BLaER1 treated with 17β-estradiol and CSF1 and Interleukin-3, amounts not matched to agents 10 nM and 100 nM (cell line): ENCODE measurements at regions not wholly inside any gene's neighbourhood (a gene's known extent, or its start where the extent isn't known, plus 50 kb on each side); places are given as distances from the start of the nearest gene placed in this dataset.

Experiments used
- H3K27ac ChIP-seq, 11 experiments: shearing (Covaris generic); formaldehyde crosslinking; 2 replicates each; pipeline ENCODE4 v1.8.1; 2022
- H3K27me3 ChIP-seq, 11 experiments: shearing (Covaris generic); formaldehyde crosslinking; 2 replicates each; pipeline ENCODE4 v1.8.1; 2022
- H3K36me3 ChIP-seq, 11 experiments: shearing (Covaris generic); formaldehyde crosslinking; 2 replicates each; pipeline ENCODE4 v1.8.1; 2022
- H3K4me1 ChIP-seq, 10 experiments: shearing (Covaris generic); formaldehyde crosslinking; 2 replicates each; pipeline ENCODE4 v1.8.1; 2022
- H3K4me2 ChIP-seq, 11 experiments: shearing (Covaris generic); formaldehyde crosslinking; 2 replicates each; pipeline ENCODE4 v1.8.1; 2022
- H3K4me3 ChIP-seq, 10 experiments: shearing (Covaris generic); formaldehyde crosslinking; 2 replicates each; pipeline ENCODE4 v1.8.1; 2022
- H3K9ac ChIP-seq, 11 experiments: shearing (Covaris generic); formaldehyde crosslinking; 2 replicates each; pipeline ENCODE4 v1.8.1; 2022
- H3K9me3 ChIP-seq, 11 experiments: shearing (Covaris generic); formaldehyde crosslinking; replicated peaks in 1 of 11; 2 replicates each; pipeline ENCODE4 v1.8.1; 2022
- H4K20me1 ChIP-seq, 11 experiments: shearing (Covaris generic); formaldehyde crosslinking; 2 replicates each; pipeline ENCODE4 v1.8.1; 2022
- Cebpa-rat ChIP-seq, 11 experiments: shearing (Covaris generic); IDR thresholded peaks; 2 replicates each; pipeline ENCODE4 v1.8.1; 2022

DNA sequence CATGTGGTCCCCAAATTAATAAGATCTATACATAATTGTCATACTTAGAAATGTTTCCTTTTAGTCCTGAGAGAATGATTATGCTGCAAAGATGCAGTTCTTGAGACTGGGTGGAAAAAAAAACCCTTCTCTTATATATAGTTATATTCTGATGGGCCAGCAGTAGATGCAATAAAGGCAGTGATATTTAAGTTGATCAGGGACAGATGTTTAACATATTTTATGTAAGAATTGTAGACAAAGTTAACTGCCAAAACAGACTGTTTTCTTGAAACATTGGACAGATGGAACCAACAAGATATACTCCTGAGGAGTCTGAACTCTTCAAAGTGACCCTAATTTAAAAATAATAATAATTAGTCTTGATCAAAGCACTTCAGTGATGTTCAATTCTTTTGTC lies 172.0 kb upstream of the LRIG1 start:
- no peak overlapping the region for H3K4me3 ChIP-seq
- no peak overlapping the region for H3K9ac ChIP-seq
- no peaks in the 10 kb centered on the region for H4K20me1 ChIP-seq
- no peak overlapping the region for H3K27ac ChIP-seq
- no peaks in the 10 kb centered on the region for H3K4me1 ChIP-seq
- no peaks in the 10 kb centered on the region for H3K27me3 ChIP-seq
- H3K4me2 ChIP-seq: no peak overlapping the region
- H3K9me3 ChIP-seq: peaks cover 0 to 10% (median 0%) of the 10 kb centered on the region in 11 experiments; a peak in 4 of 22 replicates
- H3K36me3 ChIP-seq: no peaks in the 10 kb centered on the region
- no peak for TF ChIP-seq Cebpa-rat (IDR thresholded peaks at IDR 0.05)

DNA sequence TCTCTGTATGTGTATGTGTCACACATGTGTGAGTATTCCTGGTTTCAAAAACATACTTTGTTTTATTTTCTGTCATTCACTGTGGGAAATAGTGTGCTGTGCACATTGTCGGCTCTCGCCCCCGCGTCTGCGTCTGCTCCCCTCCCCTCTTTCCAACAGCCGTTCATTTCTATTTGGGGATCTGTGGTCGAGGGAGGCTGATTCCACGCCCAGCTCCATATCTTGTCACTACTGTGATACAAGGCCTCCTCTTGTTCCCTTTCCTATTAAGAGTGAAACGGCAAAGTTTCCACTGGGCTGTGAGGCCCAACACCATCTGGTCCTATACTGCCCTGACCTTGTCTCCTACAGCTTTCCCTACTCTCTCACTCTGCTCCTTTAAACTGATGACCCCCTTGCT lies 172.5 kb upstream of the LRIG1 start:
- Histone ChIP-seq H3K36me3 (no peaks in the 10 kb centered on the region), H3K9ac (no peak overlapping the region), H3K4me3 (no peak overlapping the region), H4K20me1 (no peaks in the 10 kb centered on the region), H3K27ac (no peak overlapping the region), H3K27me3 (no peaks in the 10 kb centered on the region), H3K4me1 (no peaks in the 10 kb centered on the region), H3K4me2 (no peak overlapping the region), H3K9me3 (peaks cover 0 to 12% (median 0%) of the 10 kb centered on the region in 11 experiments; a peak in 4 of 22 replicates)
- no peak for TF ChIP-seq Cebpa-rat (IDR thresholded peaks at IDR 0.05)

DNA sequence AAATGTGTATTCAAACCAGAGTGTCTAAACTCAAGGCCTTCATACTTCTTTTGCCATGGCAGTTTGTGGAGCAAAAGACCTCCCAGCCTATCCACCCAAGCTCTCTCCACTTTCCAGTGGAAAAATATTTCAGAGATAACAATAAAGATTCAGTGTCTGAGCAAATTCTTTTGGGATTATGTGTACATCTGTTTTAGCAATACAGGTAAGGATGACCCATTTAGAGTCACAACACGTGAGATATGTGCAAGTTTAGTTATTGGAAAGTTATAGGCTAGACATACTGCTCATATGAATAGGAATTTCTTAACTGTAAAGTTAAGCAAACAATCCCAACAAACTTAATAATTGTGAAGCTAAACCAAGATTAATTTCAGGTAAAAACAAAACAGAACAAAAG lies 174.5 kb upstream of the LRIG1 start:
- TF ChIP-seq Cebpa-rat (IDR thresholded peaks at IDR 0.05): no peak
- Histone ChIP-seq H3K27ac (no peak overlapping the region), H3K9me3 (peaks cover 0 to 10% (median 4%) of the 10 kb centered on the region in 11 experiments; a peak in 6 of 22 replicates), H3K36me3 (no peaks in the 10 kb centered on the region), H3K4me2 (no peak overlapping the region), H3K4me3 (no peak overlapping the region), H3K27me3 (no peaks in the 10 kb centered on the region), H4K20me1 (no peaks in the 10 kb centered on the region), H3K9ac (no peak overlapping the region), H3K4me1 (no peaks in the 10 kb centered on the region)

DNA sequence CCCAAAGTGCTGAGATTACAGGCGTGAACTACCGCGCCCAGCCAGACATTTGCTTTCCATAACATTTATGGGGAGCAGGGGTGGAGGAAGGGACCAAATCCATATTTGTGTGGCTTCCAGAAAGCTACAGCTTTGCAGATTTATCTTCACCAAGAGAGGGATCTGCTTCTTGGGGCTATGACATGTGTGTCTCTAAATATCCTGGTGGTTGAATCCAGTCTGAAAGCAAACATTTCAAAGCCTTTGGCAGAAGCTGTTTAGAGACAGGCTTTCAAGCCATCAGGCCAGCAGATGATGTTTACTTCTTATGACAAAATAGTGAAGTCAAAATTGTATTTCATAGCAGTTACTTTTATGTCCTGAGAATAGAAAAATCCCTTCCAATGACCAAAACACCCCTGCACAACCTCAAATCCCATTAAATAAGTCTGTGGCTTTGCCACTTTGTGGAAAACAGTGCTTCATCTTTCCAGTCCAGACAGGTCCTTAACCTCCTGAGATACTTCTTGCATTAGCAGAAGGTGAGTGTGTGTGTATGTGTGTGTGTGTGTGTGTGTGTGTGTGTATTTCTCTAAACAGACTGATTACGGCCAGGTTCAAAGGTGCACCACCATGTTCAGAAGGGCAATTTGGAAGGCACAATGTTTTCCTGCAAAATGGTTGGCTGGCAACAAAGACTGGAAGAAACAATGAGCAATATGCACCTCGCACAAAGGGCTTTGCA lies 191.4 kb upstream of the LRIG1 start:
- Histone ChIP-seq H3K27me3 (no peaks in the 10 kb centered on the region), H3K4me1 (no peaks in the 10 kb centered on the region), H4K20me1 (no peaks in the 10 kb centered on the region), H3K4me2 (no peak overlapping the region), H3K9me3 (no peaks in the 10 kb centered on the region), H3K27ac (no peak overlapping the region), H3K9ac (no peak overlapping the region), H3K36me3 (no peaks in the 10 kb centered on the region), H3K4me3 (no peak overlapping the region)
- no peak for TF ChIP-seq Cebpa-rat (IDR thresholded peaks at IDR 0.05)

DNA sequence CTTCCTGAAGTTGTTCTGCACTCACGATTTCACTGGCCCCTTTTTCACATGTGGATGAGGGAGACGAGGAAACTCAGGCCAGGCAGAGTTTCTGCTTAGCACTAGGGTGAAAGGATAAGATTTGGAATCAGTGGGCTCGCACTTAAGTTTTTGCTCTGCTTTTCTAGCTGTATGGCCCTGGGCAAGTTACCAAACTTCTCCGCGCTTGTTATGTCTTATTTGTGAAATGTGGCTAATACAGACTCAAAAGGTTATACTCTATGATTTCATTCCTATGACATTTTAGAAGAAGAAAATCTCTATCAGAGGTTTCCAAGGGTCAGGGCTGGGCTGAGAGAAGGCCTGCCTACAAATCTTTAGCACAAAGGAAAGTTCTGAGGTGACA lies 191.9 kb upstream of the LRIG1 start:
- Histone ChIP-seq H3K27me3 (no peaks in the 10 kb centered on the region), H3K4me3 (no peak overlapping the region), H3K27ac (no peak overlapping the region), H3K4me2 (no peak overlapping the region), H4K20me1 (no peaks in the 10 kb centered on the region), H3K36me3 (no peaks in the 10 kb centered on the region), H3K4me1 (no peaks in the 10 kb centered on the region), H3K9ac (no peak overlapping the region), H3K9me3 (no peaks in the 10 kb centered on the region)
- TF ChIP-seq Cebpa-rat (IDR thresholded peaks at IDR 0.05): no peak

DNA sequence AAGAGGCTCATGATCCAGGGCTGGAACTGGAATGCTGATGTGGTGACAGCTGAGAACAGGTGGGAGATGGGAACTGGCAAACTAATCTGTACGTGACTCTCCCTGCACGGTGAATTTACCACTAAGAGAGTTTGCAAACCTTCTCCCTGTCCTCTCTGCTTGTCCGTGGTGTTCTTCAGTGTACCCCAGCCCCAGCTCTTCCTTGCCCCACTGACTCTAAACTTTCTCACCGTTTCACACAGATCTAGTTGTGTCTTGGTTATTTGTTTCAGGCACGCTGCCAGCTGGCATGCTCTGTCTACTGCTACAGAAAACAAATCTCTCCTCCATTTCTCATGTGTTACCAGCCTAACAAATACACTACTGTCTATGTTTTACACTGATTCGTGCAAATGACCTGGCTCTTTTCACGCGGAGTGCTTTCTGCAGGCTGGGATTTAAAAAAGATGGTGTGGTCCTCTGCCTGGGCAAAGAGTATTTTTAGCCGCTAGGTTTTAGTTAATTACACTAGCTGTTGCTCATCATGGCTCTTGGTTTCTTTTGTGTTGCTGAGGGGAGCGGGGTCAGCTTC lies 192.7 kb upstream of the LRIG1 start:
- Histone ChIP-seq H4K20me1 (no peaks in the 10 kb centered on the region), H3K4me1 (no peaks in the 10 kb centered on the region), H3K27me3 (no peaks in the 10 kb centered on the region), H3K4me2 (no peak overlapping the region), H3K27ac (no peak overlapping the region), H3K9me3 (no peaks in the 10 kb centered on the region), H3K4me3 (no peak overlapping the region), H3K9ac (no peak overlapping the region), H3K36me3 (no peaks in the 10 kb centered on the region)
- no peak for TF ChIP-seq Cebpa-rat (IDR thresholded peaks at IDR 0.05)

DNA sequence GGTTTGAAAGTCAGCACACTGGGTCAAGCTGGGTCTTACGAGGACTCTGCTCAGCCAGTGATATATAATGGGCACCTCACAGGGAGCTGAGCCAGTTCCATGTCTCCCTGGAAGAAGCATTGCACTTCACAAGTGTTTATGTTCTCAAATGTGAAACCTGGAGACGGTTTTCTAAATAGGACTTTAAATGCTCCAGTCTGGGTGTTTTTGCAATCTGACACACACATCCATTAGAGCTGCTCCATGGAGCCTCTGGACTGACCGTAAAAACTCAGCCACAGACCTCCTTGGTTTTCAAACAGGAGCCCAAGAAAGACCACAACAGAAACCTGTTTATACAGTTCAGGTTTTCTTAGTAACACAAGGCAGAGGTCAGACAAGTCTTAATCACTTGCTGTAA lies 201.3 kb upstream of the LRIG1 start:
- no peaks in the 10 kb centered on the region for H3K4me1 ChIP-seq
- no peak overlapping the region for H3K4me2 ChIP-seq
- TF ChIP-seq Cebpa-rat (IDR thresholded peaks at IDR 0.05): no peak
- H3K27ac ChIP-seq: no peak overlapping the region
- H3K9me3 ChIP-seq: no peaks in the 10 kb centered on the region
- no peak overlapping the region for H3K4me3 ChIP-seq
- H3K9ac ChIP-seq: no peak overlapping the region
- no peaks in the 10 kb centered on the region for H4K20me1 ChIP-seq
- no peaks in the 10 kb centered on the region for H3K36me3 ChIP-seq
- no peaks in the 10 kb centered on the region for H3K27me3 ChIP-seq

DNA sequence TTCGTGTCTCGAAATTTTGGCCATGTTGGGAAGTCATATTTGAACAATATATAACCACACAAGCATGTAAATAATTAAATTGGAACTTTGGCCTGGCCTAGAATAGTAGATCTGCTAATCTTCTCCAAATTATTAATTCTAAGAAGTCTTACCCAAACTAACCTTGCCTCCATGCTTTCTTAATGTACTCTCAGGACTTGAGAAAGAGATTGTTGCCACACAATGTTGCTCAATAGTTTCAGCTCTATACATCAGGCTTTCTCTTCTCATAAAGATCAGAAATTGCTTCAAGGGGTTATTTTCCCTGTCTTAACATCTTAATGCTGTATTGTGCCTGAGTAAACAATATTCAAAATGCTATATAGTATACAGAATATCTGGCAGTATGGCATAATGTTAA lies 202.7 kb upstream of the LRIG1 start:
- Histone ChIP-seq H3K27me3 (no peaks in the 10 kb centered on the region), H3K9ac (no peak overlapping the region), H3K27ac (no peak overlapping the region), H3K4me2 (no peak overlapping the region), H3K4me3 (no peak overlapping the region), H3K36me3 (no peaks in the 10 kb centered on the region), H3K4me1 (no peaks in the 10 kb centered on the region), H4K20me1 (no peaks in the 10 kb centered on the region), H3K9me3 (no peaks in the 10 kb centered on the region)
- TF ChIP-seq Cebpa-rat (IDR thresholded peaks at IDR 0.05): no peak

DNA sequence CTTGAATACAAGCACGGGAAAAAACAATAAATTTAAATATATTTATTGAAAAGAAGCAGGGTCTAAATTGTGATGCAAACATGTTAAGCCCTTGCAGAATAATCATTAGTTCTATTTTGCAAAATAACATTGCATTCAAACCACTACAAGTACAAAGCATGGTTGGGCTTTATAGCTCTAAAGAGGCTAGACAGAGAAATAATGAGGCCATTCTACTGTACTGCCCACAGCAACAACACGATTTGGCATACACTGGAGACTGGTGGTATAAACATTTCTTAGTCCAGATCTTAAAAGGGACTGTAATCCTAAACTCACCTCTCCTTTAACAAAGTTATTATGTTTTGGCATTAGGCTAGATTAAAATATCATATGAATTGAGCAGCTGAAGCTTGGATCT lies 204.3 kb upstream of the LRIG1 start:
- H3K27me3 ChIP-seq: no peaks in the 10 kb centered on the region
- no peaks in the 10 kb centered on the region for H3K9me3 ChIP-seq
- H3K9ac ChIP-seq: no peak overlapping the region
- H3K36me3 ChIP-seq: no peaks in the 10 kb centered on the region
- H4K20me1 ChIP-seq: no peaks in the 10 kb centered on the region
- H3K4me2 ChIP-seq: no peak overlapping the region
- TF ChIP-seq Cebpa-rat (IDR thresholded peaks at IDR 0.05): no peak
- no peak overlapping the region for H3K27ac ChIP-seq
- no peak overlapping the region for H3K4me3 ChIP-seq
- no peaks in the 10 kb centered on the region for H3K4me1 ChIP-seq

DNA sequence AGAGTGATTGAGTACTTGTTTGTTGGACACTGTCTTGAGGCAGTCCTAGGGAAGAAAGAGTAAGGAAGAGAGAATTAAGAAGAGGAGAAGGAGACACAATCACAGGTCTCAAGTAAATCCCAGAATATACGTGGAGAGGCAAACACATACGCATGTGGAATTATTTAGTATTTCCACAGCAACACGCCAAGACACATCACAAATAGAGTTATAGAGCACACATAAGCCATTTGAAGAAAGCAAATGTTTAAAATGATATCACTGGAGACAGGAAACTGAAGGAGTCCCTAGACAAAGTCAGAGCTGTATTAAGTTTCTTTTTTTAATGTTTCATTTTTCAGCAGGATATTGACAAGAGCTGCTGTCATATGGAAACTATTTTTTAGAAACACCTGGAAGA lies 206.1 kb upstream of the LRIG1 start:
- Histone ChIP-seq H3K9me3 (no peaks in the 10 kb centered on the region), H3K4me2 (no peak overlapping the region)

More for the DNA sequence above, 206.1 kb upstream of the LRIG1 start:
- no peak overlapping the region for H3K27ac ChIP-seq
- no peak for TF ChIP-seq Cebpa-rat (IDR thresholded peaks at IDR 0.05)
- H3K9ac ChIP-seq: no peak overlapping the region
- H3K4me1 ChIP-seq: no peaks in the 10 kb centered on the region
- no peaks in the 10 kb centered on the region for H4K20me1 ChIP-seq
- H3K36me3 ChIP-seq: no peaks in the 10 kb centered on the region
- no peaks in the 10 kb centered on the region for H3K27me3 ChIP-seq
- H3K4me3 ChIP-seq: no peak overlapping the region
